CD4-positive, alpha-beta T cell treated with Interleukin-6 at 100 ng/mL for 8 hours (primary cell): ENCODE measurements at regions not wholly inside any gene's neighbourhood (a gene's known extent, or its start where the extent isn't known, plus 50 kb on each side); places are given as distances from the start of the nearest gene placed in this dataset.

Experiments
- DNase-seq: peaks from one replicate; pipeline ENCODE4 v3.0.0-alpha.2; 2020; ENCODE audit warnings: mixed read lengths, low spot score

- no peak for DNase-seq
Observed at GRCh38 chr15:93317772-93318171, 228.8 kb upstream of the RGMA start.

GRCh38 chr15:93314245-93314644 lies 225.2 kb upstream of the RGMA start:
- DNase-seq: no peak

- no peak for DNase-seq
Observed at GRCh38 chr15:93312891-93313486, 224.0 kb upstream of the RGMA start.

GRCh38 chr15:93311620-93312019 lies 222.6 kb upstream of the RGMA start:
- no peak for DNase-seq

- DNase-seq: no peak
Observed at GRCh38 chr15:93308026-93308690, 219.1 kb upstream of the RGMA start.

- DNase-seq: no peak
Observed at GRCh38 chr15:93307513-93307912, 218.5 kb upstream of the RGMA start.

- no peak for DNase-seq
Observed at GRCh38 chr15:93305306-93305705, 216.3 kb upstream of the RGMA start.

GRCh38 chr15:93302080-93302765 lies 213.2 kb upstream of the RGMA start:
- DNase-seq: no peak

GRCh38 chr15:93300796-93301195 lies 211.8 kb upstream of the RGMA start:
- no peak for DNase-seq

GRCh38 chr15:93299675-93300074 lies 210.7 kb upstream of the RGMA start:
- DNase-seq: no peak

- no peak for DNase-seq
Observed at GRCh38 chr15:93298901-93299300, 209.9 kb upstream of the RGMA start.

GRCh38 chr15:93296759-93297500 lies 207.9 kb upstream of the RGMA start:
- no peak for DNase-seq

- no peak for DNase-seq
Observed at GRCh38 chr15:93294896-93295295, 205.9 kb upstream of the RGMA start.

- DNase-seq: no peak
Observed at GRCh38 chr15:93294066-93294465, 205.1 kb upstream of the RGMA start.

- no peak for DNase-seq
Observed at GRCh38 chr15:93291380-93291779, 202.4 kb upstream of the RGMA start.

- no peak for DNase-seq
Observed at GRCh38 chr15:93290618-93290946, 201.6 kb upstream of the RGMA start.

GRCh38 chr15:93289941-93290617 lies 201.1 kb upstream of the RGMA start:
- DNase-seq: no peak

- no peak for DNase-seq
Observed at GRCh38 chr15:93288728-93289294, 199.8 kb upstream of the RGMA start.

GRCh38 chr15:93286446-93286845 lies 197.4 kb upstream of the RGMA start:
- no peak for DNase-seq

- no peak for DNase-seq
Observed at GRCh38 chr15:93283854-93284253, 194.8 kb upstream of the RGMA start.

GRCh38 chr15:93282808-93283207 lies 193.8 kb upstream of the RGMA start:
- DNase-seq: no peak

- no peak for DNase-seq
Observed at GRCh38 chr15:93278783-93279182, 189.8 kb upstream of the RGMA start.
